ENCODE measurements at regions not wholly inside any gene's neighbourhood (a gene's known extent, or its start where the extent isn't known, plus 50 kb on each side); places are given as distances from the start of the nearest gene placed in this dataset.

DNA sequence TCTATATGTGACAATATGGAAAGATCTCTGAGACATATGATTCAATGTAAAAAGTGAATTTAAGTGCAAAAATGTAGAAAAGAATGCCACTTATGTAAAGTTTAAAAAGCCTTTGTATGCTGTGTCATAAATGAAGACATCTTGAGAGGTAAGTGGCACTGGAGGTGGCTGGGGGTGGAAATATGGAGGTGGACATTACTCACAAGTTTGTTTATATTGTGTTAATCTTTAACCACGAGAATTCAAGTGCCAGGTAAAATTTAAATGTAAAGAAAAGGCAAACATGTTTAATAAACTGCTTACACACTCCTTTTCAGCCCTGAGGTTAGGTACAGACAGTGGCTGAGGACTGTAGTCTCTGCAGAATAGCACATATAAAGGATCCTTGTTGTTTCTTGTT is 235.1 kb downstream of the ABCC12 start:
- Histone ChIP-seq H3K27ac (ENCODE audit: low read depth) (no peak overlapping the region), H3K27me3 (ENCODE audit: insufficient read depth) (no peaks in the 10 kb centered on the region), H3K79me2 (replicated peaks; ENCODE audit: insufficient read depth) (no peaks in the 10 kb centered on the region), H3K9me2 (ENCODE audit: insufficient read depth) (no peaks in the 10 kb centered on the region), H2AFZ (no peak overlapping the region), H4K20me1 (replicated peaks; ENCODE audit: insufficient read depth) (no peaks in the 10 kb centered on the region), H3K4me3 (no peak overlapping the region), H3K4me2 (no peak overlapping the region), H3K4me1 (ENCODE audit: insufficient read depth) (no peaks in the 10 kb centered on the region), H3F3A (replicated peaks; ENCODE audit: low read depth) (no peaks in the 10 kb centered on the region), H3K36me3 (ENCODE audit: insufficient read depth) (no peaks in the 10 kb centered on the region)
- Mint-ChIP-seq H3K4me3 (no peak overlapping the region), H3K27me3 (ENCODE audit: insufficient read depth, low read depth, poor library complexity) (peaks cover 3% of the 10 kb centered on the region), H3K9me3 (peaks cover 3% of the 10 kb centered on the region; the same call in 2 of the 3 replicates), H3K4me1 (no peaks in the 10 kb centered on the region), H3K27ac (no peak overlapping the region), H3K36me3 (ENCODE audit: low read depth) (no peaks in the 10 kb centered on the region)
- no peak for ATAC-seq
- TF ChIP-seq NANOG (IDR thresholded peaks at IDR 0.05; ENCODE audit: borderline replicate concordance), result no peak
- TF ChIP-seq ZNF114 (CRISPR knock-in tag; IDR thresholded peaks at IDR 0.05), result no peak
- TF ChIP-seq, protein P1, sequence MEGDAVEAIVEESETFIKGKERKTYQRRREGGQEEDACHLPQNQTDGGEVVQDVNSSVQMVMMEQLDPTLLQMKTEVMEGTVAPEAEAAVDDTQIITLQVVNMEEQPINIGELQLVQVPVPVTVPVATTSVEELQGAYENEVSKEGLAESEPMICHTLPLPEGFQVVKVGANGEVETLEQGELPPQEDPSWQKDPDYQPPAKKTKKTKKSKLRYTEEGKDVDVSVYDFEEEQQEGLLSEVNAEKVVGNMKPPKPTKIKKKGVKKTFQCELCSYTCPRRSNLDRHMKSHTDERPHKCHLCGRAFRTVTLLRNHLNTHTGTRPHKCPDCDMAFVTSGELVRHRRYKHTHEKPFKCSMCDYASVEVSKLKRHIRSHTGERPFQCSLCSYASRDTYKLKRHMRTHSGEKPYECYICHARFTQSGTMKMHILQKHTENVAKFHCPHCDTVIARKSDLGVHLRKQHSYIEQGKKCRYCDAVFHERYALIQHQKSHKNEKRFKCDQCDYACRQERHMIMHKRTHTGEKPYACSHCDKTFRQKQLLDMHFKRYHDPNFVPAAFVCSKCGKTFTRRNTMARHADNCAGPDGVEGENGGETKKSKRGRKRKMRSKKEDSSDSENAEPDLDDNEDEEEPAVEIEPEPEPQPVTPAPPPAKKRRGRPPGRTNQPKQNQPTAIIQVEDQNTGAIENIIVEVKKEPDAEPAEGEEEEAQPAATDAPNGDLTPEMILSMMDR (conservative IDR thresholded peaks at IDR 0.05; ENCODE audit: low read depth in 2 of 2), result no peak
- no peak for TF ChIP-seq EZH2phosphoT487 (IDR thresholded peaks at IDR 0.05; ENCODE audit: unreplicated experiment)
- TF ChIP-seq CREB1 (CRISPR knock-in tag; IDR thresholded peaks at IDR 0.05; ENCODE audit: low read depth), result no peak
- no peak for TF ChIP-seq REST (IDR thresholded peaks at IDR 0.05; ENCODE audit: unreplicated experiment)
- TF ChIP-seq ZNF331 (CRISPR knock-in tag; IDR thresholded peaks at IDR 0.05; ENCODE audit: low read depth), result no peak
- no peak for TF ChIP-seq STAT1 (IDR thresholded peaks at IDR 0.05; ENCODE audit: unreplicated experiment)
- TF ChIP-seq ETS1 (IDR thresholded peaks at IDR 0.05), result no peak
- TF ChIP-seq EZH2 (IDR thresholded peaks at IDR 0.05; ENCODE audit: low read depth, unreplicated experiment), result no peak
- TF ChIP-seq, protein P2, sequence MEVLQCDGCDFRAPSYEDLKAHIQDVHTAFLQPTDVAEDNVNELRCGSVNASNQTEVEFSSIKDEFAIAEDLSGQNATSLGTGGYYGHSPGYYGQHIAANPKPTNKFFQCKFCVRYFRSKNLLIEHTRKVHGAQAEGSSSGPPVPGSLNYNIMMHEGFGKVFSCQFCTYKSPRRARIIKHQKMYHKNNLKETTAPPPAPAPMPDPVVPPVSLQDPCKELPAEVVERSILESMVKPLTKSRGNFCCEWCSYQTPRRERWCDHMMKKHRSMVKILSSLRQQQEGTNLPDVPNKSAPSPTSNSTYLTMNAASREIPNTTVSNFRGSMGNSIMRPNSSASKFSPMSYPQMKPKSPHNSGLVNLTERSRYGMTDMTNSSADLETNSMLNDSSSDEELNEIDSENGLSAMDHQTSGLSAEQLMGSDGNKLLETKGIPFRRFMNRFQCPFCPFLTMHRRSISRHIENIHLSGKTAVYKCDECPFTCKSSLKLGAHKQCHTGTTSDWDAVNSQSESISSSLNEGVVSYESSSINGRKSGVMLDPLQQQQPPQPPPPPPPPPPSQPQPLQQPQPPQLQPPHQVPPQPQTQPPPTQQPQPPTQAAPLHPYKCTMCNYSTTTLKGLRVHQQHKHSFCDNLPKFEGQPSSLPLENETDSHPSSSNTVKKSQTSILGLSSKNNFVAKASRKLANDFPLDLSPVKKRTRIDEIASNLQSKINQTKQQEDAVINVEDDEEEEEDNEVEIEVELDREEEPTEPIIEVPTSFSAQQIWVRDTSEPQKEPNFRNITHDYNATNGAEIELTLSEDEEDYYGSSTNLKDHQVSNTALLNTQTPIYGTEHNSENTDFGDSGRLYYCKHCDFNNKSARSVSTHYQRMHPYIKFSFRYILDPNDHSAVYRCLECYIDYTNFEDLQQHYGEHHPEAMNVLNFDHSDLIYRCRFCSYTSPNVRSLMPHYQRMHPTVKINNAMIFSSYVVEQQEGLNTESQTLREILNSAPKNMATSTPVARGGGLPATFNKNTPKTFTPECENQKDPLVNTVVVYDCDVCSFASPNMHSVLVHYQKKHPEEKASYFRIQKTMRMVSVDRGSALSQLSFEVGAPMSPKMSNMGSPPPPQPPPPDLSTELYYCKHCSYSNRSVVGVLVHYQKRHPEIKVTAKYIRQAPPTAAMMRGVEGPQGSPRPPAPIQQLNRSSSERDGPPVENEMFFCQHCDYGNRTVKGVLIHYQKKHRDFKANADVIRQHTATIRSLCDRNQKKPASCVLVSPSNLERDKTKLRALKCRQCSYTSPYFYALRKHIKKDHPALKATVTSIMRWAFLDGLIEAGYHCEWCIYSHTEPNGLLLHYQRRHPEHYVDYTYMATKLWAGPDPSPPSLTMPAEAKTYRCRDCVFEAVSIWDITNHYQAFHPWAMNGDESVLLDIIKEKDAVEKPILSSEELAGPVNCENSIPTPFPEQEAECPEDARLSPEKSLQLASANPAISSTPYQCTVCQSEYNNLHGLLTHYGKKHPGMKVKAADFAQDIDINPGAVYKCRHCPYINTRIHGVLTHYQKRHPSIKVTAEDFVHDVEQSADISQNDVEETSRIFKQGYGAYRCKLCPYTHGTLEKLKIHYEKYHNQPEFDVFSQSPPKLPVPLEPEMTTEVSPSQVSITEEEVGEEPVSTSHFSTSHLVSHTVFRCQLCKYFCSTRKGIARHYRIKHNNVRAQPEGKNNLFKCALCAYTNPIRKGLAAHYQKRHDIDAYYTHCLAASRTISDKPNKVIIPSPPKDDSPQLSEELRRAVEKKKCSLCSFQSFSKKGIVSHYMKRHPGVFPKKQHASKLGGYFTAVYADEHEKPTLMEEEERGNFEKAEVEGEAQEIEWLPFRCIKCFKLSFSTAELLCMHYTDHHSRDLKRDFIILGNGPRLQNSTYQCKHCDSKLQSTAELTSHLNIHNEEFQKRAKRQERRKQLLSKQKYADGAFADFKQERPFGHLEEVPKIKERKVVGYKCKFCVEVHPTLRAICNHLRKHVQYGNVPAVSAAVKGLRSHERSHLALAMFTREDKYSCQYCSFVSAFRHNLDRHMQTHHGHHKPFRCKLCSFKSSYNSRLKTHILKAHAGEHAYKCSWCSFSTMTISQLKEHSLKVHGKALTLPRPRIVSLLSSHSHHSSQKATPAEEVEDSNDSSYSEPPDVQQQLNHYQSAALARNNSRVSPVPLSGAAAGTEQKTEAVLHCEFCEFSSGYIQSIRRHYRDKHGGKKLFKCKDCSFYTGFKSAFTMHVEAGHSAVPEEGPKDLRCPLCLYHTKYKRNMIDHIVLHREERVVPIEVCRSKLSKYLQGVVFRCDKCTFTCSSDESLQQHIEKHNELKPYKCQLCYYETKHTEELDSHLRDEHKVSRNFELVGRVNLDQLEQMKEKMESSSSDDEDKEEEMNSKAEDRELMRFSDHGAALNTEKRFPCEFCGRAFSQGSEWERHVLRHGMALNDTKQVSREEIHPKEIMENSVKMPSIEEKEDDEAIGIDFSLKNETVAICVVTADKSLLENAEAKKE (CRISPR knock-in tag; IDR thresholded peaks at IDR 0.05), result no peak
- no peak for TF ChIP-seq POLR2AphosphoS5 (IDR thresholded peaks at IDR 0.05; ENCODE audit: low read depth)
- TF ChIP-seq JUNB (IDR thresholded peaks at IDR 0.05; ENCODE audit: unreplicated experiment), result no peak
- no peak for DNase-seq (ENCODE audit: low spot score)
